ENCODE measurements at regions not wholly inside any gene's neighbourhood (a gene's known extent, or its start where the extent isn't known, plus 50 kb on each side); places are given as distances from the start of the nearest gene placed in this dataset.

- TF ChIP-seq CTCF (IDR thresholded peaks at IDR 0.05; ENCODE audit: low read length) (no peak), EZH2 (IDR thresholded peaks at IDR 0.05; ENCODE audit: borderline replicate concordance, low read length) (no peak)
Measured at GRCh38 chr12:107302649-107303341, 209.4 kb upstream of the CRY1 start.

Measured in OCI-LY1 (cell line).